ENCODE measurements at regions not wholly inside any gene's neighbourhood (a gene's known extent, or its start where the extent isn't known, plus 50 kb on each side); places are given as distances from the start of the nearest gene placed in this dataset.

GRCh38 chr2:221153226-221153625 is 418.9 kb downstream of the EPHA4 start:
- DNase-seq: no peak
- in situ Hi-C loops (cut with MboI; ENCODE audit: low pct_unique_long_range_greater_than_20kb, low sequenced_read_pairs): no loop called here

DNA sequence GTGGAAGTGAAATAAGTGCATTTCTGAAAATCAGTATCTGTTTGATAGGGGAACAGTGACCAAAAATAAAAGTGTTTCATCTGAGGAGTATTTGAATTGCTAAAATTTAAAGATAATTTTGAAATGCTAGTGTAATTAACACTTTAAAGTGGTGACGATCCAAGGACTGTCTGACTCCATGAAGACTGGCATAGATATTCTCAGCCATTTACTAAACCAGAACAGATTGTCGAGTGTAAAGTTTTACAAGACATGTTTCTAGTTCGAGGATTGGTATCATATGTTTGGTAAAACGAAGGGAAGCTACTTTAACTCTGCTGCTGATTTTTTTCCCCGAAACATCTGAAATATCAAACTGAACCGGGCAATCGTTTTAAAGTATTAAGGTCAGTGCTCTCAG is 417.9 kb downstream of the EPHA4 start:
- DNase-seq: no peak
- in situ Hi-C loops (cut with MboI; ENCODE audit: low pct_unique_long_range_greater_than_20kb, low sequenced_read_pairs): no loop called here

DNA sequence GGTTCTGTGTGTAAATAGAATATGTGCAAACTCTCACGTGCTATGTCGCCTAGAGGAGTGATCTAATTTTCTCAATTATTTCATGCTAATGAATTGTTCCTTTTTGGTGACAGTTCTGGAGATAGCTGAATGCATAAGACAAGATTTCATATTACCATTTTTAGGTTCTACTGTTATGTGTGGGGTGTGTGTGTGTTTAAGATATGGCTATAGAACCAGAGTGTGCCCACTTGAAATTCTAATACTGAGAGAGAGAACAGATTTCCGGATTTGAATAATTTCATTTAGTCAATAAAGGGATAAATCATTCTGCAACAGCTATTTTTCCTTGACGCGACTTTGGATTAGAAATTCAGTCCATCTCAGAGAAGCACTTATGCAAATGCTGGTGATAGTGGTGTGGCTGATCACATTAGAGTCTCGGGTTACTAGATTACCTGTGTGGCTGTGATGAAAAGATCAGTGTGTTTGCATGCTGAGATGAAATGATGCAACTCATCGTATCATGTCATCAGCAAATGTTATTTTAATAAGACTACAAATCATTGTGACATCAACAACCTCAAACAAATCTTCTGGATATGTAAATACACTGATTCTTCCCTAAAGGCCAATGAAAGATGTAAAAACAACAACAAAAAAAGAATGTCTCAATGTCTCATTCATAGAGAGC is 415.9 kb downstream of the EPHA4 start:
- no peak for DNase-seq

GRCh38 chr2:221161186-221161585 is 410.9 kb downstream of the EPHA4 start:
- DNase-seq: no peak
- in situ Hi-C loops (cut with MboI; ENCODE audit: low pct_unique_long_range_greater_than_20kb, low sequenced_read_pairs): no loop called here

More for the DNA sequence above, 415.9 kb downstream of the EPHA4 start:
- in situ Hi-C loops (cut with MboI; ENCODE audit: low pct_unique_long_range_greater_than_20kb, low sequenced_read_pairs): no loop called here

DNA sequence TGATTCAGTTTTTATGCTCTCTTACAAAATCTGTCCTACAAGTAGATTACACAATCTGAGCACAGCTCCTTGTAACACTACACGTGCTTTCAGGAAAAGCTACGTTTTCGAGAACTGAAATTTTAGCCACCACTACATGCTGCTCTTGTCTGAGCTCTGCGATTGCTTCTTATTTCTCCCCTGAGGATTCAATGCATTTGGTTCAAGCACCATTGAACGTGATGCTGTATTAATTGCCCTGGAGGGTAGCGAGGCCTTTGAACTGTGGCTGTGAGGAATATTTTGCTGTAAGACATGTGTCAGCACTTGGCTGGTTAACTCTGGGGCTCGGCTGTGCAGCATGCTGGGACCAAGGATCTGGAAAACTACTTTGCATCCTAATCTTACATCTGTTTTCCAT is 405.8 kb downstream of the EPHA4 start:
- in situ Hi-C loops (cut with MboI; ENCODE audit: low pct_unique_long_range_greater_than_20kb, low sequenced_read_pairs): no loop called here
- DNase-seq: no peak

DNA sequence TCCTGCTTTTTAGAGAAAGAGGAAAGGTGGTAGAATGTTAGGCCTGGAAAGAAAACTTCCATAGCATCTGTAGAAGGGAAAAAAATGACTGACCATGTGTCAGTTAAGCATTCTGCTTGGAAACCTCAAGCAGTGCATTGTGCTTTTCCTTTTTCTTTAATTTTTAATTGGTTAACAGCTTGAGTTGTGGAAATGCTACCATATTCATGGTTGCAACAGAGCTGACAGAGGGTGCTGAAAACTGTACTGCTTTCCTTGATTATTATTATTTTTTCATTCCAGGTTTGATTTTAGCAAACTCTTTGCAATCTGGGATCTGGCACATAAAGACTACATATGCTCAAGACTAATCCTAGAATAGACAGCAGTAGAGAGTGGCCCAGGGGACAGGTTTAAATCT is 404.5 kb downstream of the EPHA4 start:
- in situ Hi-C loops (cut with MboI; ENCODE audit: low pct_unique_long_range_greater_than_20kb, low sequenced_read_pairs): no loop called here
- no peak for DNase-seq

DNA sequence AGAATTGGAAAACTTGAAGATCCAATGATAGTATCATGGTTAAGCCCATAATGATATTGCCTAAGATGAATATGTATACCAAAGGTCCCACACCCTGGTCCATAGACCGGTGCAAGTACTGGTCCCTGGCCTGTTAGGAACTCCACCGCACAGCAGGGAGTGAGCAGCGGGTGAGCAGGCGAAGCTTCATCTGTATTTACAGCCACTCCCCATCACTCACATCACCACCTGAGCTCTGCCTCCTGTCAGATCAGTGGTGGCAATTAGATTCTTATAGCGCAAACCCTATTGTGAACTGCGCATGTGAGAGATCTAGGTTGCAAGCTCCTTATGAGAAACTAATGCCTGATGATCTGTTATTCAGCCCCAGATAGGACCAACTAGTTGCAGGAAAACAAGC is 402.4 kb downstream of the EPHA4 start:
- in situ Hi-C loops (cut with MboI; ENCODE audit: low pct_unique_long_range_greater_than_20kb, low sequenced_read_pairs): no loop called here
- DNase-seq: no peak

- in situ Hi-C loops (cut with MboI; ENCODE audit: low pct_unique_long_range_greater_than_20kb, low sequenced_read_pairs): no loop called here
- no peak for DNase-seq
These were observed 401.6 kb downstream of the EPHA4 start for GRCh38 chr2:221170548-221170947.

DNA sequence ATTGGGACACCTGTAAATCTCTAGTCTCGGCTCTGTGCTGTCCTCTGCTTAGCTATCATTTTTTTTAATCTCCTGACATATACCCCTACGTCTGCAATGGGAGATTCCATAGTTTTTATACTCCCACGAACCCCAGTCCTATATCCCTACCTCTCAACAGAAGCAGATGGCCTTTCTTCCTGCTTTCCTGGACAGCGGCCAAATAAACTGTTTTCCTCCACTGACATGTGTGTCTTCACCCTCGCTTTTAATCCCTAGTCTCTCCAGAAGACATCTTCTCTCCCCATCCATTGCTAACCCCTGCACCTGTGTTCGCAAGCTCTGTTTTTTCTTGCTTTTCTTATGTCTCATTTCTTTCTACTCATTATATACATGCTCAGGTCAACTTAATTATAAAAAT is 395.4 kb downstream of the EPHA4 start:
- in situ Hi-C loops (cut with MboI; ENCODE audit: low pct_unique_long_range_greater_than_20kb, low sequenced_read_pairs): no loop called here

DNA sequence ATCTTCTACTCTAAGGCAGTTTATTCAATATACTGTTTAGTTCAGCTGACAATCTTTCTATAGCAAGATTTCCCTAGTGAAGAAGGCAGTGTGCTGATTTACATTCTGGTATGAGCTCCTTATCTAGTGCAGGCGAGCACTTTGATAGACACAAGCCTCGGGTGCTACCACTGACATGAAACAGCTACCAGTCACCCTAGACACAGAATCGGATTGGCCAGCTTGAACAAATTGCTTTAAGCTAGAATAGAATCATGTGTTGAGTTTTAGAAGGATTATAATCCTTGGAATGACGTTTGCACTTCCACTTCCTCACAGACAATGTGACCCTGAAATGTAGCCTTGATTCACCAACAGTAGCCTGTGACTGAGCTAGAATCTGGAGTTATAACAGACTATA is 394.0 kb downstream of the EPHA4 start:
- DNase-seq: no peak
- in situ Hi-C loops (cut with MboI; ENCODE audit: low pct_unique_long_range_greater_than_20kb, low sequenced_read_pairs): no loop called here

More for the DNA sequence above, 395.4 kb downstream of the EPHA4 start:
- DNase-seq: no peak

DNA sequence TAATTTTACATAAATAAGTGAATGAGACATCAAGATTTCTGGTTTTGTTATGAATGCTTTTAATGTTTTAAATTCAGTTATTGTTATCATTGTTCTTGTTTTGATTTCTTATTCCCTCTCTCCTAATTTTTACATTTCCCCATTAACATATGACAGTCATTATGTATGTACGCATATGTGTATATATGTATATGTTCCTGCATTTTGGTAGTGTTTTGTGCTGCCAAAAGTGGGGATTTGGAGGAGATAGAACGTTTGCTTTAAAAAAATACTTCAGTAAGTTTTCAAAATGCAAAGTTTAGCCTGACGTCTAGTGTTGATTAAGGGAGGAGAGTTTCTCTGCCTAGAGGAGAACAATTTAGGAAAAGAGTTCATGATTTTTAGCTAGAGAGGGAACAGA is 385.2 kb downstream of the EPHA4 start:
- DNase-seq: no peak
- in situ Hi-C loops (cut with MboI; ENCODE audit: low pct_unique_long_range_greater_than_20kb, low sequenced_read_pairs): no loop called here

GRCh38 chr2:221189431-221190067 is 382.6 kb downstream of the EPHA4 start:
- in situ Hi-C loops (cut with MboI; ENCODE audit: low pct_unique_long_range_greater_than_20kb, low sequenced_read_pairs): no loop called here
- no peak for DNase-seq

GRCh38 chr2:221195829-221196228 is 376.3 kb downstream of the EPHA4 start:
- in situ Hi-C loops (cut with MboI; ENCODE audit: low pct_unique_long_range_greater_than_20kb, low sequenced_read_pairs): no loop called here

GRCh38 chr2:221197225-221197856 is 374.8 kb downstream of the EPHA4 start:
- in situ Hi-C loops (cut with MboI; ENCODE audit: low pct_unique_long_range_greater_than_20kb, low sequenced_read_pairs): no loop called here
- DNase-seq: no peak

More at GRCh38 chr2:221195829-221196228, 376.3 kb downstream of the EPHA4 start:
- DNase-seq: no peak

GRCh38 chr2:221198309-221198708 is 373.8 kb downstream of the EPHA4 start:
- DNase-seq: no peak
- in situ Hi-C loops (cut with MboI; ENCODE audit: low pct_unique_long_range_greater_than_20kb, low sequenced_read_pairs): no loop called here

GRCh38 chr2:221200184-221200839 is 371.8 kb downstream of the EPHA4 start:
- no peak for DNase-seq
- in situ Hi-C loops (cut with MboI; ENCODE audit: low pct_unique_long_range_greater_than_20kb, low sequenced_read_pairs): no loop called here

GRCh38 chr2:221202431-221202830 is 369.7 kb downstream of the EPHA4 start:
- DNase-seq: no peak
- in situ Hi-C loops (cut with MboI; ENCODE audit: low pct_unique_long_range_greater_than_20kb, low sequenced_read_pairs): no loop called here

DNA sequence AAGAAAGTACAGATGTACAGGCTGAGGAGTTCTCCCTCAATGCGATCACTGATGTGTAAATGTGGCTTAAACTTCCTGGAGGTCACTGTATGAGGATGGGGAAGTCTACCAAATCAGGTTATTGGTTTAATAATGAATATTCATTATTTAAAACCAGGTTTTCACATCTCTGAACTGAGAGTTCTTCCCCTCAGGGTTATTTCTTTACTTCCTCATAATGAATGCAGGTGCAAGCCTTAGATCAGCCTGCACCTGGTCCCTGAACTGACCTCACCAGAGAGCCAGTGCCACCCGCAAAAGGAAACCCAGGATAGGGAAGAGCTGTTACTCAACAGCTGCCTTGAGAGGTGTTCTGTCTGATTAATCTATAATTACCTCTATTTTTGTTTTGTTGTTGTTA is 369.0 kb downstream of the EPHA4 start:
- no peak for DNase-seq
- in situ Hi-C loops (cut with MboI; ENCODE audit: low pct_unique_long_range_greater_than_20kb, low sequenced_read_pairs): no loop called here

- no peak for DNase-seq
- in situ Hi-C loops (cut with MboI; ENCODE audit: low pct_unique_long_range_greater_than_20kb, low sequenced_read_pairs): no loop called here
These were observed 368.2 kb downstream of the EPHA4 start for GRCh38 chr2:221203856-221204255.

DNA sequence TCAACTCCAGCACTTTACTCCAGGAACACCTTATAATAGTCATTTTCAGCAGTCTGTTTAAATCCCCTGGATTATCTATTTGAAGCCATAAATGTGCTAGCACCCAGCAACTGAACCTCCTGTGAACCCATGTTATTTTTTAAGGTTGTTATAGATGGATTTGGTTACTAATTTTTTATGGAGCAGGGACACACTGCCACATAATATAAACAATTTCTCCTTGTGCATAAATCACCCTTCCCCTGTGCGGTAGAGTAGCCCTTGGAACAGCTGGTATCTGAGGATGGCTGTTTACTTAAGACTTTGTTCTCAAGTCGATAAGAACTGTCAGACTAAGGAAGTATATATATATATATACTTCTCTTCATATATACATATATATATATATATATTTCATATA is 367.4 kb downstream of the EPHA4 start:
- in situ Hi-C loops (cut with MboI; ENCODE audit: low pct_unique_long_range_greater_than_20kb, low sequenced_read_pairs): no loop called here
- DNase-seq: no peak
